Retinal pigment epithelial cell (primary cell): ENCODE measurements at regions not wholly inside any gene's neighbourhood (a gene's known extent, or its start where the extent isn't known, plus 50 kb on each side); places are given as distances from the start of the nearest gene placed in this dataset.
A peak's percentile ranks its signal among the peaks of the same experiment; 100 is the strongest.
"Not testable (repeated sequence)": the region's sequence is repeated elsewhere in the genome, so short reads cannot be mapped to it uniquely, and the experiment has no call there.

Experiments used
- DNase-seq: peaks from one replicate; pipeline ENCODE4 v3.0.0-alpha.2; 2010; ENCODE audit warnings: low read depth
- H3K4me3 ChIP-seq: 2 replicates; pipeline ENCODE4 v1.5.1; 2011; ENCODE audit warnings: mild to moderate bottlenecking, low read length, control low read depth, moderate library complexity
- TF ChIP-seq, protein P1 (sequence below): conservative IDR thresholded peaks from 2 replicates; pipeline ENCODE4 v1.5.1; 2011; ENCODE audit warnings: low read depth, low read length, control low read depth, inconsistent platforms

DNA sequence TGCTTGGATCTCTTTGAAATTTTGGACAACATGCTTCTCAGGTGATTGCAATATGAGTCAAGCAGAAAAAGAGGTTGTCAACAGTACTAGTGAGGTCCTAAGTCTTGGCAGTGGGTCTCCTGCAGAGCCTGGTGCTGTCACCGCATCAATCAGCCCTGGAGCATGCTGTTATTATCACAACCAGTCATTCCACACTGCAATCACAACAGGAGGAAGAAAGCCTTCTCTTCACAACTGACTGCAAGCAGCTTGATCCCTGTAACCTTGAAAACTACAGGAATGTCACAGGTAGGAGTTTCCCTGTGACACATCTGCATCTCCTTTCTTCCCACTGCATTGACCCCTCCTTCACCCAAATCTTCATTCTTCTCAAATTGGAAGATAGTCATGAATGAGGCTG is 451.1 kb upstream of the ATP11B start:
- no peak for DNase-seq
- H3K4me3 ChIP-seq, result no peak overlapping the region
- TF ChIP-seq, protein P1, sequence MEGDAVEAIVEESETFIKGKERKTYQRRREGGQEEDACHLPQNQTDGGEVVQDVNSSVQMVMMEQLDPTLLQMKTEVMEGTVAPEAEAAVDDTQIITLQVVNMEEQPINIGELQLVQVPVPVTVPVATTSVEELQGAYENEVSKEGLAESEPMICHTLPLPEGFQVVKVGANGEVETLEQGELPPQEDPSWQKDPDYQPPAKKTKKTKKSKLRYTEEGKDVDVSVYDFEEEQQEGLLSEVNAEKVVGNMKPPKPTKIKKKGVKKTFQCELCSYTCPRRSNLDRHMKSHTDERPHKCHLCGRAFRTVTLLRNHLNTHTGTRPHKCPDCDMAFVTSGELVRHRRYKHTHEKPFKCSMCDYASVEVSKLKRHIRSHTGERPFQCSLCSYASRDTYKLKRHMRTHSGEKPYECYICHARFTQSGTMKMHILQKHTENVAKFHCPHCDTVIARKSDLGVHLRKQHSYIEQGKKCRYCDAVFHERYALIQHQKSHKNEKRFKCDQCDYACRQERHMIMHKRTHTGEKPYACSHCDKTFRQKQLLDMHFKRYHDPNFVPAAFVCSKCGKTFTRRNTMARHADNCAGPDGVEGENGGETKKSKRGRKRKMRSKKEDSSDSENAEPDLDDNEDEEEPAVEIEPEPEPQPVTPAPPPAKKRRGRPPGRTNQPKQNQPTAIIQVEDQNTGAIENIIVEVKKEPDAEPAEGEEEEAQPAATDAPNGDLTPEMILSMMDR, result no peak

DNA sequence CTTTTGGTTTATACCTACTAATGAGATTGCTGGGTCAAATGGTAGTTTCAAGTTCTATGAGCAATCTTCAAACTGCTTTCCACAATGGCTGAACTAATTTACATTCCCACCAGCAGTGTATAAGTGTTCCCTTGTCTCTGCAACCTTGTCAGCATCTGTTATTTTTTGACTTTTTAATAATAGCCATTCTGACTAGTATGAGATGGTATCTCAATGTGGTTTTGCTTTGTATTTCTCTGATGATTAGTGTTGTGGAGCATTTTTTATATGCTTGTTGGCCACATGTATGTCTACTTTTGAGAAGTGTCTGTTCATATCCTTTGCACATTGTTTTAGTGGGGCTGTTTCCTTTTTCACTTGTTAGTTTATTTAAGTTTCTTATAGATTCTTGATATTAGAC is 449.3 kb upstream of the ATP11B start:
- not testable (repeated sequence) for DNase-seq, H3K4me3 ChIP-seq

DNA sequence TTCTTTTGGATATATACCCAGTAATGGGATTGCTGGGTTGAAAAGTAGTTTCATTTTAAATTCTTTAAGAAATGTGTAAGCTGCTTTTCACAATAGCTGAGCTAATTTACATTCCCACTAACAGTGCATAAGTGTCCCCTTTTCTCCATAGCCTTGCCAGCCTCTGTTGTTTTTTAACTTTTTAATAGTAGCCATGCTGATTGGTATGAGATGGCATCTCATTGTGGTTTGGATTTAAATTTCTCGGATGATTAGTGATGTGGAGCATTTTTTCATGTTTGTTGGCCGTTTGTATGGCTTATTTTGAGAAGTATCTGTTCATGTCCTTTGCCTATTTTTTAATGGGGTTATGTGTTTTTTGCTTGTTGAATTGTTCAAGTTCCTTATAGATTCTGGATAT is 444.3 kb upstream of the ATP11B start:
- TF ChIP-seq, protein P1, result no peak
- H3K4me3 ChIP-seq, result no peak overlapping the region
- DNase-seq, result peak; percentile 62

DNA sequence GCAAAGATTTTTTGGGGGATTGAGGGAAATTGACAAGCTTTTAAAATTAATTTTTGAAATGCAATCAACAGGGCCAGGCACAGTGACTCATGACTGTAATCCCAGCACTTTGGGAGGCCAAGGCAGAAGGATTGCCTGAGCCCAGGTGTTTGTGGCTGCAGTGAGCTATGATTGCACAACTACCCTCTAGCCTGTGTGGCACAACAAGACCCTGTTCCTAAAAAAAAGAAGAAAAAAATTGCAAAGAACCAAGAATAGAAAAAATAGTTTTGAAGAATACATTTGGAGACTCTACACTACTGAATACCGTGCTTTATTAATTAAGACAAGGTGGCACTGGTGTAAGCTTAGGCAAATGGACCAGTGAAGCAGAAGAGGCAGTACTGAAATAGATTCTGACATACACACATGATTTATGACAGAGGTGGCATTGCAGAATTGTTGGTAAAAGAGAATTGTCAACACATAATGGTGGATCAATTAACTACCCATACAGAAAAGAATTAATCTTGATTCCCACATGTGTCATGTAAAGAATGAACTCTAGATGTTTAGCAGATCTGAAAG is 443.3 kb upstream of the ATP11B start:
- H3K4me3 ChIP-seq, result no peak overlapping the region

DNA sequence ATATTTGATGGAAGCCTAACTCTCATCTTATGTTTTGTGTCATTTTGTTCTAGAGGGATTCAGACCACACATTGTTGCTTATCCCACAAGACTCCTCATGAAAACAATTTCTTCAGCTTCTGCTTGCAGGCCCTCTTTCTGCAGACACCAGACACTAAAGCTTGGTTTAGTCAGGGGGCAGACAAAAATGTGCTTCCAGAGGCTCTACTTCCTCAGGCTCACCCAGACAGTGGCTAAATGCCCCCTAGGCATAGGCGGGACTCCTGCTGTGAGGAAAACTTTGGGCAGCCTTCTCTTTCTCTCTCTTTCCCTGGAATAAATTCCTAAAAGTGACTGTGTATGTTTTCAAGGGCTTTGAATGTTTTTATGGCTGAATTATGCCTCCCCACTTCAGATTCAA is 435.4 kb upstream of the ATP11B start:
- TF ChIP-seq, protein P1, result no peak
- DNase-seq, result no peak
- no peak overlapping the region for H3K4me3 ChIP-seq

More for the DNA sequence above, 443.3 kb upstream of the ATP11B start:
- TF ChIP-seq, protein P1, result no peak
- no peak for DNase-seq

DNA sequence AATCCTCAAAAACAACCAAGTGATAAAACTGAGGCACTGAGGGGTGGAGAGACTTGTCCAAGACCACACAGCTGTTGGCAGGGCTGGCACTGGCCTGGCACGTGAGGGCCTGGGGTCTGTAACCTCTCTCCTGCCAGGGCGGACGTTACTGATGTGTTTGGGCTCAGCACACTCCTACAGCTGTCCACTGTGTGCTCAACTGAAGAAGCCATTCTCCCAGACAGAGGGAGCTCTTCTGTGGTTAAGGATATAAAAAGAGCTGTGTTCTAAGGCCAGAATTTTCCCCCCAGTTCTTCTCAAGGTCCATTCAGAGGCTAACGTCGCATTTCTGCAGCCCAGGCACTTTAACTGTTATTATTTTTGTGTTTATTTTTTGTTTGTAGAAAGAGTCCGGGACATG is 429.0 kb upstream of the ATP11B start:
- TF ChIP-seq, protein P1, result no peak
- DNase-seq, result no peak
- H3K4me3 ChIP-seq, result no peak overlapping the region

DNA sequence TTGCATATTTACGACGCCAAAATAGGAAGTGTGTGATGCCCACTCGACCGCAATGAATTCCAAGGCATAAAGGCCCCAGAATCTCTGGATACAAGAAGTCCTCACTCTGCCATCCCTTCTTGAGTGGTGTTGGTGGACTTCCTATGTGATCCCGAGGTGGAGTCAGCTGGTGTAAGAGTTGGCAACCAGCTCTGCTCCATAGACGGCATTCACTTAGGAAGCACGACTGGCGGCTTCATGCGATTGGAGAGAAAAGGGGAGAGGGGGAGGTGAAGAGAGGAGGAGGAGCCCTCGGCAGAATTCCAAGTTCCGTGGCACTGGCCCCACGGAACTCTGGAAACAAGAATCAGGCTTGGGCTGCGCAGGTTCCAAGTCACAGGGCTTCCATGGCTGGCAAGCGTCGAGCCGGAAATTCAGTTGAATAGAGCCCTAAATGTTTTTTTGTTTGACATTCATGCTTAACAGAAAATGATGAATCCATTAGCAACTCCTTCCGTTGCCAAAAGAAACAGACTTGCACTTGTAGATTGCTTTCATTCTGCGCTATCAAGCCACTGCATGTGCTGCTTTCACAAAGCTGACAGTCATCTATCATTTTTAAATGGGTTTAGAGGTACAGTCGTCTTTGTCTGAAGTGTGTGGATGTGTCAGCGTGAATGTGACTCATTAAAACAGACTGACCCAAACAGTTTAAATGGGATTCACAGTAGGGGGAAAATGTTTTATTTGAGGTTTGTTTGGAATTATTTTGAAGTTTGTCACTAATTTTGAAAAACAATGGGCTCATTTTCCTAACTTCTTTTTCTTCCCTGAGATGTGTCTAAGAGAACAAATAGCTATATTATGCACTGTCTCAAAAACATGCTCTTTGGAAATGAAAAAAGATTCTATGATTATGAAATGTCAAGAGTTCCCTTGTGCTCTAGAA is 428.3 kb upstream of the ATP11B start:
- DNase-seq, result no peak
- no peak overlapping the region for H3K4me3 ChIP-seq
- TF ChIP-seq, protein P1, result no peak
